Trophoblast cell (in vitro differentiated cells and primary cell): ENCODE measurements at regions not wholly inside any gene's neighbourhood (a gene's known extent, or its start where the extent isn't known, plus 50 kb on each side); places are given as distances from the start of the nearest gene placed in this dataset.

Experiments used
- DNase-seq, 2 donors: peaks; one replicate each; pipeline ENCODE4 v3.0.0-alpha.2; 2016
- H2AFZ ChIP-seq: 2 replicates; pipeline ENCODE4 v1.6.1; 2013; ENCODE audit warnings: low read length, moderate library complexity, mild to moderate bottlenecking; ENCODE audit not compliant: insufficient read depth, poor library complexity
- H2AK5ac ChIP-seq: 2 replicates; pipeline ENCODE4 v1.6.1; 2013; ENCODE audit warnings: mild to moderate bottlenecking, low read length
- H2BK120ac ChIP-seq: 2 replicates; pipeline ENCODE4 v1.6.1; 2013; ENCODE audit warnings: low read length, mild to moderate bottlenecking, moderate library complexity; ENCODE audit not compliant: insufficient read depth, poor library complexity
- H2BK12ac ChIP-seq: 2 replicates; pipeline ENCODE4 v1.6.1; 2013; ENCODE audit warnings: mild to moderate bottlenecking, low read length, moderate library complexity
- H2BK5ac ChIP-seq: 2 replicates; pipeline ENCODE4 v1.6.1; 2013; ENCODE audit warnings: low read length, low read depth, moderate library complexity, mild to moderate bottlenecking; ENCODE audit not compliant: poor library complexity
- H3K14ac ChIP-seq: 2 replicates; pipeline ENCODE4 v1.6.1; 2013; ENCODE audit warnings: mild to moderate bottlenecking, low read length
- H3K18ac ChIP-seq: 2 replicates; pipeline ENCODE4 v1.6.1; 2013; ENCODE audit warnings: mild to moderate bottlenecking, low read length
- H3K23ac ChIP-seq: 2 replicates; pipeline ENCODE4 v1.6.1; 2013; ENCODE audit warnings: low read length
- H3K27ac ChIP-seq: 2 replicates; pipeline ENCODE4 v1.5.1; 2013; ENCODE audit warnings: low read depth, mild to moderate bottlenecking, inconsistent platforms, low read length, moderate library complexity
- H3K27me3 ChIP-seq: 2 replicates; pipeline ENCODE4 v1.6.1; 2013; ENCODE audit warnings: inconsistent platforms, mild to moderate bottlenecking, low read length, moderate library complexity; ENCODE audit not compliant: insufficient read depth
- H3K36me3 ChIP-seq, 2 experiments: 1 replicate in 1 of 2; 2 replicates in 1 of 2; pipeline ENCODE4 v1.6.1; 2013; ENCODE audit warnings: low read length in 2 of 2, mild to moderate bottlenecking in 2 of 2, moderate library complexity in 1 of 2; ENCODE audit not compliant: insufficient read depth in 2 of 2, control insufficient read depth in 1 of 2
- H3K4ac ChIP-seq: 2 replicates; pipeline ENCODE4 v1.6.1; 2013; ENCODE audit warnings: low read depth, mild to moderate bottlenecking, low read length, moderate library complexity
- H3K4me1 ChIP-seq, 2 experiments: 1 replicate in 1 of 2; 2 replicates in 1 of 2; pipeline ENCODE4 v1.6.1; 2013; ENCODE audit warnings: low read length in 2 of 2, mild to moderate bottlenecking in 2 of 2, moderate library complexity in 1 of 2; ENCODE audit not compliant: insufficient read depth in 2 of 2, control insufficient read depth in 1 of 2
- H3K4me2 ChIP-seq: 2 replicates; pipeline ENCODE4 v1.6.1; 2013; ENCODE audit warnings: inconsistent platforms, mild to moderate bottlenecking, low read length, moderate library complexity
- H3K4me3 ChIP-seq: 2 replicates; pipeline ENCODE4 v1.5.1; 2013; ENCODE audit warnings: mild to moderate bottlenecking, low read depth, low read length, inconsistent platforms
- H3K79me1 ChIP-seq: one replicate; pipeline ENCODE4 v1.6.1; 2013; ENCODE audit warnings: low read length
- H3K79me2 ChIP-seq: 2 replicates; pipeline ENCODE4 v1.6.1; 2013; ENCODE audit warnings: low read length, mild to moderate bottlenecking; ENCODE audit not compliant: control insufficient read depth, insufficient read depth, poor library complexity
- H3K9ac ChIP-seq: 2 replicates; pipeline ENCODE4 v1.6.1; 2013; ENCODE audit warnings: mild to moderate bottlenecking, low read length
- H3K9me3 ChIP-seq: 2 replicates; pipeline ENCODE4 v1.6.1; 2013; ENCODE audit warnings: low read depth, mild to moderate bottlenecking, control low read depth, inconsistent platforms, low read length; ENCODE audit not compliant: insufficient read depth
- H4K12ac ChIP-seq: 2 replicates; pipeline ENCODE4 v1.6.1; 2013; ENCODE audit warnings: low read depth, mild to moderate bottlenecking, low read length, moderate library complexity
- H4K8ac ChIP-seq: 2 replicates; pipeline ENCODE4 v1.6.1; 2013; ENCODE audit warnings: low read depth, mild to moderate bottlenecking, low read length, moderate library complexity
- H4K91ac ChIP-seq: one replicate; pipeline ENCODE4 v1.6.1; 2013; ENCODE audit warnings: low read depth, mild to moderate bottlenecking, low read length, moderate library complexity
- WGBS: extraction: QIAGEN DNeasy Blood & Tissue Kit; methylation state at CpG from one replicate; pipeline ENCODE4 v1.1.7; 2013; ENCODE audit warnings: missing lambda C conversion rate; ENCODE audit not compliant: insufficient read length, insufficient coverage; ENCODE audit errors: extremely low coverage; 5-methylcytosine and 5-hydroxymethylcytosine counted together

- H4K12ac ChIP-seq = no peak overlapping the region
- no peak overlapping the region for H3K4ac ChIP-seq
- H4K8ac ChIP-seq = no peak overlapping the region
- no peak overlapping the region for H3K9ac ChIP-seq
- no peak overlapping the region for H3K4me2 ChIP-seq
- no peak overlapping the region for H2BK120ac ChIP-seq
- no peak overlapping the region for H3K18ac ChIP-seq
- H3K4me1 ChIP-seq = peaks cover 0 to 3% of the 10 kb centered on the region in 2 experiments
- no peak overlapping the region for H3K14ac ChIP-seq
- H3K36me3 ChIP-seq = peaks cover 0 to 2% of the 10 kb centered on the region in 2 experiments
- H2AK5ac ChIP-seq = no peak overlapping the region
- peaks cover 11% of the 10 kb centered on the region for H3K9me3 ChIP-seq
- no peak for DNase-seq
- no peak overlapping the region for H4K91ac ChIP-seq
- H2BK12ac ChIP-seq = no peak overlapping the region
- no peak overlapping the region for H3K27ac ChIP-seq
- H3K27me3 ChIP-seq = no peaks in the 10 kb centered on the region
- H2BK5ac ChIP-seq = no peak overlapping the region
- H3K79me1 ChIP-seq = no peaks in the 10 kb centered on the region
- no peak overlapping the region for H2AFZ ChIP-seq
- H3K79me2 ChIP-seq = no peaks in the 10 kb centered on the region
- WGBS = no CpG with 5 or more reads among the region's 2 CpGs
- H3K23ac ChIP-seq = no peak overlapping the region
- no peak overlapping the region for H3K4me3 ChIP-seq
Measured at GRCh38 chr18:35836932-35837331, 135.5 kb upstream of the RMP24 start.

GRCh38 chr18:35837922-35838496 lies 134.5 kb upstream of the RMP24 start:
- H3K79me1 ChIP-seq = no peaks in the 10 kb centered on the region
- H3K14ac ChIP-seq = no peak overlapping the region
- no peak overlapping the region for H2BK12ac ChIP-seq
- no peak overlapping the region for H2BK5ac ChIP-seq
- H3K9me3 ChIP-seq = peaks cover 4% of the 10 kb centered on the region
- no peak overlapping the region for H2AFZ ChIP-seq
- H3K36me3 ChIP-seq = no peaks in the 10 kb centered on the region
- no peak overlapping the region for H3K4me3 ChIP-seq
- no peak overlapping the region for H3K27ac ChIP-seq
- H3K4ac ChIP-seq = no peak overlapping the region
- H3K4me2 ChIP-seq = no peak overlapping the region
- H4K12ac ChIP-seq = no peak overlapping the region
- peaks cover 0 to 3% of the 10 kb centered on the region in 2 experiments for H3K4me1 ChIP-seq
- no CpG with 5 or more reads among the region's 5 CpGs for WGBS
- H4K91ac ChIP-seq = no peak overlapping the region
- no peak overlapping the region for H2BK120ac ChIP-seq
- H4K8ac ChIP-seq = no peak overlapping the region
- DNase-seq = no peak
- H3K18ac ChIP-seq = no peak overlapping the region
- no peaks in the 10 kb centered on the region for H3K79me2 ChIP-seq
- no peak overlapping the region for H3K23ac ChIP-seq
- H3K27me3 ChIP-seq = no peaks in the 10 kb centered on the region
- H3K9ac ChIP-seq = no peak overlapping the region
- H2AK5ac ChIP-seq = no peak overlapping the region

GRCh38 chr18:35841283-35841682 lies 131.2 kb upstream of the RMP24 start:
- Histone ChIP-seq H3K79me2 (no peaks in the 10 kb centered on the region), H4K91ac (no peak overlapping the region), H2BK5ac (no peak overlapping the region), H3K14ac (no peak overlapping the region), H2AK5ac (no peak overlapping the region), H2BK120ac (no peak overlapping the region), H3K4me1 (peaks cover 0 to 3% of the 10 kb centered on the region in 2 experiments), H3K23ac (peak overlapping the region; percentile 8), H3K9me3 (peaks cover 2% of the 10 kb centered on the region), H2AFZ (no peak overlapping the region), H4K12ac (no peak overlapping the region), H3K4ac (no peak overlapping the region), H3K36me3 (no peaks in the 10 kb centered on the region), H3K27me3 (no peaks in the 10 kb centered on the region), H3K79me1 (no peaks in the 10 kb centered on the region), H3K18ac (no peak overlapping the region), H3K27ac (no peak overlapping the region), H2BK12ac (no peak overlapping the region), H3K4me2 (no peak overlapping the region), H4K8ac (no peak overlapping the region), H3K4me3 (no peak overlapping the region), H3K9ac (no peak overlapping the region)
- WGBS = no CpG with 5 or more reads among the region's 2 CpGs
- no peak for DNase-seq

GRCh38 chr18:35842536-35842935 lies 129.9 kb upstream of the RMP24 start:
- no peak for DNase-seq
- H3K79me1 ChIP-seq = no peaks in the 10 kb centered on the region
- WGBS = no CpG with 5 or more reads among the region's 5 CpGs

More at GRCh38 chr18:35842536-35842935, 129.9 kb upstream of the RMP24 start:
- no peak overlapping the region for H2AK5ac ChIP-seq
- H2AFZ ChIP-seq = no peak overlapping the region
- H3K4me3 ChIP-seq = no peak overlapping the region
- H3K23ac ChIP-seq = no peak overlapping the region
- no peak overlapping the region for H2BK5ac ChIP-seq
- no peak overlapping the region for H3K14ac ChIP-seq
- no peaks in the 10 kb centered on the region for H3K79me2 ChIP-seq
- no peak overlapping the region for H4K91ac ChIP-seq
- H3K9me3 ChIP-seq = peaks cover 2% of the 10 kb centered on the region
- no peak overlapping the region for H3K18ac ChIP-seq
- no peak overlapping the region for H3K27ac ChIP-seq
- H2BK120ac ChIP-seq = no peak overlapping the region
- H3K4ac ChIP-seq = no peak overlapping the region
- no peak overlapping the region for H2BK12ac ChIP-seq
- H3K4me2 ChIP-seq = no peak overlapping the region
- no peak overlapping the region for H4K12ac ChIP-seq
- H3K27me3 ChIP-seq = no peaks in the 10 kb centered on the region
- peaks cover 0 to 3% of the 10 kb centered on the region in 2 experiments for H3K4me1 ChIP-seq
- no peaks in the 10 kb centered on the region for H3K36me3 ChIP-seq
- H4K8ac ChIP-seq = no peak overlapping the region
- H3K9ac ChIP-seq = no peak overlapping the region
